Sigmoid colon (tissue), 4 donors: ENCODE measurements at regions not wholly inside any gene's neighbourhood (a gene's known extent, or its start where the extent isn't known, plus 50 kb on each side); places are given as distances from the start of the nearest gene placed in this dataset.

Source experiments
- EP300 ChIP-seq, 4 donors: sonication (generic); formaldehyde crosslinking; IDR thresholded peaks; one replicate each; pipeline ENCODE4 v1.6.1; 2017; ENCODE audit warnings: antibody characterized with exemption in 4 of 4
- POLR2A ChIP-seq, 2 donors: fragments of 450-650 bp; IDR thresholded peaks; one replicate each; pipeline ENCODE4 v1.6.1; 2016; ENCODE audit warnings: antibody characterized with exemption in 2 of 2, mild to moderate bottlenecking in 2 of 2, moderate library complexity in 2 of 2
- POLR2AphosphoS5 ChIP-seq, 4 donors: sonication (generic); formaldehyde crosslinking; IDR thresholded peaks; one replicate each; pipeline ENCODE4 v1.6.1; 2017; ENCODE audit warnings: antibody characterized with exemption in 4 of 4
- TF ChIP-seq, protein P1 (sequence below), 4 experiments: fragments of 450-650 bp in 3 of 4; fragments of 200-600 bp in 1 of 4; IDR thresholded peaks; one replicate each; pipeline ENCODE4 v1.5.1; 2016 to 2019; ENCODE audit warnings: antibody characterized with exemption in 4 of 4, mild to moderate bottlenecking in 3 of 4, moderate library complexity in 2 of 4

DNA sequence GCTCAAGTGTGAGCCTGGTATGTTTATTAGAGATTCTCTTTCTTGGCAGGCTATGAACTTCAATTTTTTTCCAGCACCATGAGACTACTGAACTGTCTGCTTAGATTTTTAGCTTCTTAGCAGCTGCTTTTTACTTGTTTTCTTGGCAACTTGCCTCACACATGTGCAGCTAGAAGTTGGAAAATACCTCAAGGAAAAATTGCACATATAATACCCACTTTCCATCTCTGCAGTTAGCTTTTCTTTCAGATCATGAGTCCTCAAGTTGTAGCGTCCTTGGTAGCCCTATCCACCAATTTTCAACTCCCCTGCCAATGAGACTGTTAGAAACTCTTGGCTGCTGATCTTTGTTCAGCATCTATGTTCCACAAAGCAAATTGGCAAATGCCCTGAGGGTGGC is 302.1 kb downstream of the HRH4 start:
- TF ChIP-seq, protein P1, sequence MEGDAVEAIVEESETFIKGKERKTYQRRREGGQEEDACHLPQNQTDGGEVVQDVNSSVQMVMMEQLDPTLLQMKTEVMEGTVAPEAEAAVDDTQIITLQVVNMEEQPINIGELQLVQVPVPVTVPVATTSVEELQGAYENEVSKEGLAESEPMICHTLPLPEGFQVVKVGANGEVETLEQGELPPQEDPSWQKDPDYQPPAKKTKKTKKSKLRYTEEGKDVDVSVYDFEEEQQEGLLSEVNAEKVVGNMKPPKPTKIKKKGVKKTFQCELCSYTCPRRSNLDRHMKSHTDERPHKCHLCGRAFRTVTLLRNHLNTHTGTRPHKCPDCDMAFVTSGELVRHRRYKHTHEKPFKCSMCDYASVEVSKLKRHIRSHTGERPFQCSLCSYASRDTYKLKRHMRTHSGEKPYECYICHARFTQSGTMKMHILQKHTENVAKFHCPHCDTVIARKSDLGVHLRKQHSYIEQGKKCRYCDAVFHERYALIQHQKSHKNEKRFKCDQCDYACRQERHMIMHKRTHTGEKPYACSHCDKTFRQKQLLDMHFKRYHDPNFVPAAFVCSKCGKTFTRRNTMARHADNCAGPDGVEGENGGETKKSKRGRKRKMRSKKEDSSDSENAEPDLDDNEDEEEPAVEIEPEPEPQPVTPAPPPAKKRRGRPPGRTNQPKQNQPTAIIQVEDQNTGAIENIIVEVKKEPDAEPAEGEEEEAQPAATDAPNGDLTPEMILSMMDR (IDR thresholded peaks at IDR 0.05): no peak
- no peak for TF ChIP-seq POLR2A (IDR thresholded peaks at IDR 0.05)
- TF ChIP-seq POLR2AphosphoS5 (IDR thresholded peaks at IDR 0.05): no peak
- no peak for TF ChIP-seq EP300 (IDR thresholded peaks at IDR 0.05)
